HL-60 (cell line): ENCODE measurements at regions not wholly inside any gene's neighbourhood (a gene's known extent, or its start where the extent isn't known, plus 50 kb on each side); places are given as distances from the start of the nearest gene placed in this dataset.

Experiments
- CTCF ChIP-seq: IDR thresholded peaks from one replicate; pipeline ENCODE4 v1.5.1; 2011; ENCODE audit warnings: low read length, control low read depth, inconsistent platforms; ENCODE audit not compliant: insufficient read depth
- GABPA ChIP-seq: IDR thresholded peaks from 2 replicates; pipeline ENCODE4 v1.6.1; 2012; ENCODE audit warnings: low read depth

GRCh38 chrX:122787231-122787630 lies 396.8 kb upstream of the GRIA3 start:
- TF ChIP-seq GABPA (no peak), CTCF (no peak)
